HFF-Myc (cell line): ENCODE measurements at regions not wholly inside any gene's neighbourhood (a gene's known extent, or its start where the extent isn't known, plus 50 kb on each side); places are given as distances from the start of the nearest gene placed in this dataset.
"Not testable (repeated sequence)": the region's sequence is repeated elsewhere in the genome, so short reads cannot be mapped to it uniquely, and the experiment has no call there.

Experiments
- DNase-seq: peaks from one replicate; pipeline ENCODE4 v3.0.0-alpha.2; 2011; ENCODE audit warnings: low read depth; ENCODE audit errors: extremely low read depth
- H3K4me3 ChIP-seq: replicated peaks from 2 replicates; pipeline ENCODE4 v1.5.1; 2011; ENCODE audit warnings: low read depth, mild to moderate bottlenecking, control low read depth, low read length
- TF ChIP-seq, protein P1 (sequence below): IDR thresholded peaks from 2 replicates; pipeline ENCODE4 v1.5.1; 2012; ENCODE audit warnings: mild to moderate bottlenecking, low read depth, low read length, control low read depth; ENCODE audit errors: missing control alignments

DNA sequence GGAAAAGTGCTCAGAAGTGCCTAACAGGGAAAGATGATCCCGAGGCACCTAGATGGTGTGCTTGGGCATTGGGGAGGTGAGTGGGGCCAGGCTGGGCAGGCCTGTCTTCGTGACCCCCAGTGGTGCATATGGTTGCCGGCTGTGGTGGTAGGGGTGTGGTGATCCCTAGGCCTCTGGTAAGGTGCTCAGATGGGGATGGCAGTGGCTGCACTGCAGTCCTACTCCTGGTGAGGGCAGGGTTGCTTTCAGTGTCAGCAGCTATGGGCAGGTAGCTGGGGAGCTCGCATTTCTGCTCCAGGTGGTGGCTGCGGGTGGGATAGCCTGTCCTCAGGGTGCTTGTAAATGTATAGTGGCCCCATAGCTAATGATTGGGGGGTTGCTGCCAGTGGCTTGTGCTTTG lies 154.0 kb downstream of the RAMP3 start:
- DNase-seq = no peak
- TF ChIP-seq, protein P1, sequence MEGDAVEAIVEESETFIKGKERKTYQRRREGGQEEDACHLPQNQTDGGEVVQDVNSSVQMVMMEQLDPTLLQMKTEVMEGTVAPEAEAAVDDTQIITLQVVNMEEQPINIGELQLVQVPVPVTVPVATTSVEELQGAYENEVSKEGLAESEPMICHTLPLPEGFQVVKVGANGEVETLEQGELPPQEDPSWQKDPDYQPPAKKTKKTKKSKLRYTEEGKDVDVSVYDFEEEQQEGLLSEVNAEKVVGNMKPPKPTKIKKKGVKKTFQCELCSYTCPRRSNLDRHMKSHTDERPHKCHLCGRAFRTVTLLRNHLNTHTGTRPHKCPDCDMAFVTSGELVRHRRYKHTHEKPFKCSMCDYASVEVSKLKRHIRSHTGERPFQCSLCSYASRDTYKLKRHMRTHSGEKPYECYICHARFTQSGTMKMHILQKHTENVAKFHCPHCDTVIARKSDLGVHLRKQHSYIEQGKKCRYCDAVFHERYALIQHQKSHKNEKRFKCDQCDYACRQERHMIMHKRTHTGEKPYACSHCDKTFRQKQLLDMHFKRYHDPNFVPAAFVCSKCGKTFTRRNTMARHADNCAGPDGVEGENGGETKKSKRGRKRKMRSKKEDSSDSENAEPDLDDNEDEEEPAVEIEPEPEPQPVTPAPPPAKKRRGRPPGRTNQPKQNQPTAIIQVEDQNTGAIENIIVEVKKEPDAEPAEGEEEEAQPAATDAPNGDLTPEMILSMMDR = no peak
- no peak overlapping the region for H3K4me3 ChIP-seq

- DNase-seq, H3K4me3 ChIP-seq: not testable (repeated sequence)
Observed at GRCh38 chr7:45315512-45315911, 157.9 kb downstream of the RAMP3 start.

DNA sequence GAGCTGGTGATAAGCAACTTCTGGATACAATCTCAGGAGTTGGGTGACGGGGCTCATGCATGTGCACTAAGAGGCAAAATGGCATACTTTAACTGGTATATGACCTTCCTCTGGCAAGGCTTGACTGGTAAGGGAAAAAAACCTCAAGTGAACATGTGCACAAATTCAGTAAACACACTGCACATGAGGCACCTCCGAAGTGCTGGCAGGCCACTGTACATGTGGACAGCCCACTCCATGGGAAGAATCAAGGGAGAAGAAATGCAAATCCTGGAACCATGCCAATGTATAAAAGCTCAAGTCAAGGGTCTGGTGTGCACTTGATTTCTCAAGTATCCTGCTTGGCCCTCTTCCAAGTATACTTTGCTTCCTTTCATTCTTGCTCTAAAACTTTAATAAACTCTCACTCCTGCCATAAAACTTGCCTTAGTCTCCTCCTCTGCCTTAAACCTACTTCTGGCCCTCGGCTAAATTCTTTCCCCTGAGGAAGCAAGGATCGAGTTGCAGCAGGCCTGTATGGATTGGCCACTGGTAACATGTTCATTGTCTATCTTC lies 167.2 kb downstream of the RAMP3 start:
- no peak for DNase-seq
- TF ChIP-seq, protein P1 = no peak
- H3K4me3 ChIP-seq = no peak overlapping the region

- no peak overlapping the region for H3K4me3 ChIP-seq
- no peak for DNase-seq
- TF ChIP-seq, protein P1 = no peak
Observed at GRCh38 chr7:45325378-45325777, 167.8 kb downstream of the RAMP3 start.

DNA sequence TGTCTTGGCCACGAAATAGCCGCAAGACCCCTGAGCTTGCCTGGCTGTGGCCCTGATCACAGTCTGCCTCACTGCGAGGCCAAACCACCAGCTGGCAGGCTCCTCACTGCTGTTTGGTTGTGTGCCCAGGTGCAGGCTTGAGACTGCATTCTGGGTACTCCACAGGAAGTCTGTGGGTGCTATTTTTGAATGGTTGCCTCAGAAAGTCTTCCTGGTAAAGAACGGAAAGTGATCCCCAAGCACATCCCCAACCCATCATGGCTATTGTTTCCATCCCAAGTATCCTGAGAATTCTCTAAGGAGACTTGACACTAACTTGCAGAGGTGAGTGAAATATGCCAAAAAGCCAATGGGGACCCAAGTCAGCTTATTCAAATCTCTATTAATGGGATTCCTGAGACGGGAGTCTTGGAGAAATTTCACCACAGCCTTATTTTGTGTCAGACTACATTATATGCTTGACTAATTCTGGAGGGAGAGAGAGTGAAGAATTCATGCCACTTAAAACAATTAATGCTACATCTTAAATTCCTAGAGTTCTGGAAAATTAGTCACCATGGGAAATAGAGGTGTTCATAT lies 170.9 kb downstream of the RAMP3 start:
- no peak overlapping the region for H3K4me3 ChIP-seq
- TF ChIP-seq, protein P1 = no peak
- DNase-seq = no peak

GRCh38 chr7:45331563-45331962 lies 174.0 kb downstream of the RAMP3 start:
- TF ChIP-seq, protein P1 = no peak
- DNase-seq = no peak
- H3K4me3 ChIP-seq = no peak overlapping the region

- H3K4me3 ChIP-seq, DNase-seq: not testable (repeated sequence)
Observed at GRCh38 chr7:45335024-45335423, 177.4 kb downstream of the RAMP3 start.

DNA sequence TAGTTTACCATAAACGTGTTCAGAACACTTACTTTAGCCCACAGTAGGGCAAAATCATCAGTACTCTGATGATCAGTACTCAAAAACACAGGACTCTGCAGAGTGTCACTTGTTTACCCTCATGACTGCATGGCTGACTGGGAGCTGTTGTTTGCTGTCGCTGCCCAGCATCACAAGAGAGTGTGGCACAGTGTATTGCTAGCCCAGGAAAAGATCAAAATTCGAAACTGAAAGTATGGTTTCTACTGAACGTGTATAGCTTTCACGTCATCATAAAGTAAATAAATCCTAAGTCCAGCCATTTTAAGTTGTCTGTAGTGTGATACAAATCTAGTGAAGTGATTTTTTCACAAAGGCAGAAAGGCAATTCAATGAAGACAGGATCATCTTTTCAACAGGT lies 184.6 kb downstream of the RAMP3 start:
- DNase-seq = no peak
- no peak overlapping the region for H3K4me3 ChIP-seq
- TF ChIP-seq, protein P1 = no peak
